SK-N-DZ (cell line): ENCODE measurements at regions not wholly inside any gene's neighbourhood (a gene's known extent, or its start where the extent isn't known, plus 50 kb on each side); places are given as distances from the start of the nearest gene placed in this dataset.
A peak's percentile ranks its signal among the peaks of the same experiment; 100 is the strongest.

Source experiments
- DNase-seq: peaks from one replicate; pipeline ENCODE4 v3.0.0-alpha.2; 2015; ENCODE audit warnings: low spot score

GRCh38 chr1:63038586-63038985 is 254.7 kb downstream of the ATG4C start:
- no peak for DNase-seq

GRCh38 chr1:63041660-63042059 is 257.7 kb downstream of the ATG4C start:
- DNase-seq = no peak

- DNase-seq = no peak
Observed at GRCh38 chr1:63042278-63042677, 258.3 kb downstream of the ATG4C start.

- DNase-seq = no peak
Observed at GRCh38 chr1:63046539-63046938, 262.6 kb downstream of the ATG4C start.

- no peak for DNase-seq
Observed at GRCh38 chr1:63049135-63049534, 265.2 kb downstream of the ATG4C start.

GRCh38 chr1:63051356-63051755 is 267.4 kb downstream of the ATG4C start:
- no peak for DNase-seq

GRCh38 chr1:63051886-63052285 is 268.0 kb downstream of the ATG4C start:
- no peak for DNase-seq

GRCh38 chr1:63054184-63054583 is 268.2 kb upstream of the FOXD3 start:
- DNase-seq = no peak

GRCh38 chr1:63063367-63063766 is 259.0 kb upstream of the FOXD3 start:
- DNase-seq = no peak

- DNase-seq = no peak
Observed at GRCh38 chr1:63064135-63064534, 258.2 kb upstream of the FOXD3 start.

GRCh38 chr1:63068626-63069025 is 253.7 kb upstream of the FOXD3 start:
- no peak for DNase-seq

- DNase-seq = no peak
Observed at GRCh38 chr1:63069214-63069613, 253.2 kb upstream of the FOXD3 start.

- DNase-seq = no peak
Observed at GRCh38 chr1:63073309-63074306, 248.8 kb upstream of the FOXD3 start.

- no peak for DNase-seq
Observed at GRCh38 chr1:63074321-63074720, 248.0 kb upstream of the FOXD3 start.

GRCh38 chr1:63082766-63083165 is 239.6 kb upstream of the FOXD3 start:
- DNase-seq = no peak

GRCh38 chr1:63087966-63088365 is 234.4 kb upstream of the FOXD3 start:
- DNase-seq = peak; percentile 12

- DNase-seq = no peak
Observed at GRCh38 chr1:63099188-63099587, 223.2 kb upstream of the FOXD3 start.

GRCh38 chr1:63101336-63101735 is 221.0 kb upstream of the FOXD3 start:
- no peak for DNase-seq

GRCh38 chr1:63103682-63104081 is 218.7 kb upstream of the FOXD3 start:
- no peak for DNase-seq

GRCh38 chr1:63107066-63107465 is 215.3 kb upstream of the FOXD3 start:
- no peak for DNase-seq

GRCh38 chr1:63108206-63108605 is 214.2 kb upstream of the FOXD3 start:
- DNase-seq = no peak

- no peak for DNase-seq
Observed at GRCh38 chr1:63112155-63112900, 210.0 kb upstream of the FOXD3 start.

GRCh38 chr1:63115527-63115926 is 206.8 kb upstream of the FOXD3 start:
- no peak for DNase-seq
